HG03196 (cell line): ENCODE measurements at regions not wholly inside any gene's neighbourhood (a gene's known extent, or its start where the extent isn't known, plus 50 kb on each side); places are given as distances from the start of the nearest gene placed in this dataset.
"Not testable (repeated sequence)": the region's sequence is repeated elsewhere in the genome, so short reads cannot be mapped to it uniquely, and the experiment has no call there.

Source experiments
- ATAC-seq: cut with Tn5 transposase; IDR thresholded peaks from one replicate; pipeline ENCODE4 v1.9.1; 2021; ENCODE audit not compliant: unreplicated experiment

GRCh38 chr4:97027728-97028410, 1115.4 kb downstream of the STPG2 start:
- no peak for ATAC-seq

- ATAC-seq, result no peak
Observed at GRCh38 chr4:97028785-97029184, 1114.5 kb downstream of the STPG2 start.

GRCh38 chr4:97037411-97038145, 1105.7 kb downstream of the STPG2 start:
- not testable (repeated sequence) for ATAC-seq

- no peak for ATAC-seq
Observed at GRCh38 chr4:97038146-97038516, 1105.1 kb downstream of the STPG2 start.

DNA sequence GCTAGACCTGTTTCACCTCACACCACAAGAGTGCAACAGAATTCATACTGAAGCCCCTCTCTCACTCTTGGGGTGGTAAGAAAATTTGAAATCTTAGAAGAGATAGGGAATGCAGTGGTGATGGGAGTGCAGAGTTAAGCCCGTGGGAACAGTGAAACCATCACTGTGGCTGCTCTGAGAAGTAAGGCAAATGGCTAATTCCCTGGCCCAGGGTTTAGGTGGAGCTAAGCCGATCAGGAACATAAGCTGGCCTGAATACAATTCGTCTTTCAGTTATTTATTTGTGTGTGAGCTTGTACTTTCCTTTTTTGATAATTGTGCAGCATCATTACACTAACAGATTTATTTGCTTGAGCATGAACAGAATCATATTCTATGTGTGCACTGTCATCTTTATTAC, 1070.6 kb downstream of the STPG2 start:
- ATAC-seq, result no peak

DNA sequence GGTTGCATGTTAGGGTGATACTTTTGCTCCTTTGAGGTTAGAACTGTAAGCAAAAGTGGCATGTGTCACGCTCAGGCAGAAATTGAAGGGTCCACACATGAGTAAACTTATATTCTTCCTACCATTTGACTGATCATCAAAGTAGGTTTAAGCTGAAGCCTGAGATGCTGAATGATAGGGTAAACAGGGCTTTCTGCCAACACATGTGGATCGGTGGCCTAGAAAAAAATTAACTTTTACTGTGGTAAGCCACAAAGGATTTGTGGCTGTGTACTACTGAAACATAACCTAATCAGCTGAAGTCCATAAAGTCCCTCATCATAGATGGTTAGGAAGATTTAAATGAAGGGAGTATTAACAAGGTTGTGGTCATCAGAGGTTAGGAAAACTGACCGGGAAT, 1070.1 kb downstream of the STPG2 start:
- ATAC-seq, result no peak

GRCh38 chr4:97074531-97074930, 1068.7 kb downstream of the STPG2 start:
- no peak for ATAC-seq

- no peak for ATAC-seq
Observed at GRCh38 chr4:97081951-97082350, 1061.3 kb downstream of the STPG2 start.

GRCh38 chr4:97097036-97097435, 1046.2 kb downstream of the STPG2 start:
- ATAC-seq, result not testable (repeated sequence)

DNA sequence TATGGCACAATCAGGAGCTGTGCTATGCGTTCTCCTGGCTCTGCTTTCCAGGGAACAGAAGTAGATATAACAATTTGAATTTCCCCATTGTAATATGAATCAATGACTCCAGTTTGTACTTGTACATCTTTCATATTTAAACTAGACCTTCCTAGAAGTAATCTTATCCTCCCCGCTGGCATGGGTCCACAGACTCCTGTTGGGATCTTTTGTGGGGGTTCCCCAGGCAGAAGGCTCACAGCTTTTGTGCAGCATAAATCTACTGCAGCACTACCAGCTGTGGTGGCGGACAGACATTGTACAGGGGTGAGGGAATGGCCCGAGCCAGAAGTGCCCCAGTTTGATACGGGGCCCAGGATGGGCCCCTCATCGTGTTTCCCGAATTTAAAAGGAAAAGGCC, 1042.1 kb downstream of the STPG2 start:
- not testable (repeated sequence) for ATAC-seq

DNA sequence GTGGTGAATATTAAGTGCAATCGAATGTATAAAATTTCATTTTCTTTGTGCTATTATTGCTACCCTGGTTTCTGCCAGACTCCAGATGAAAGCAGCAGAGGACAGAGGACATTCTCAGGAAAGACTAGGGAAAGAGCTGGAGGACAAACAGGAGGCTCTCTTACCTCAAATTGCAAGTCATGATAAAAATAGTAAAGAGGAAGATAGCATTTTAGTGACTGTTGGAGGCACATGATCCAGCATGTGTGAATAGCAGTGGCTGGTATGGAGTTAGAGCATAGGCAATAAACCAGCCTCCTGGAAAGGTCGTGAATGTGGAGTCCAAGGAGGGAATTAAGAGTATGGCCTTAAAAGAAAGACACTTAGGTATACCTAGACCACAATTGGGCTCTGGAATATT, 1040.0 kb downstream of the STPG2 start:
- ATAC-seq, result no peak

- no peak for ATAC-seq
Observed at GRCh38 chr4:97104006-97104405, 1039.3 kb downstream of the STPG2 start.

DNA sequence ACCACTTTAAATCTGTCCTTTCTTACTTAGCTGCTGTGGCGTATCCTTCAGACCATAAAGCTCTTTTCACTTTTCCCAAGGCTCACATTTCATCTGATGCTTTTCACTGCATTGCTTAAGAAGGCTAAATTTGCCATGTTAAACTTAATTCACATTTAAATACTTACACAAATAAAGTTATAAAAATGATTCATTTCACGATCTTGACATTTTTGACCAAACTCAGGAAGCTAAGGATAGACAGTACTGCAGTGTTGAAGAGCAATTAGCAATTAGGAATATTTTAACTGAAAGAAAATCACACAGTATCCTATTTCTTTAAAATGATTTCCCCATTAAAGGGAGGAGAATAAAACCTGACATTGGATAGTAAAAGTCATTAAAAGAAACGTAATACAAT, 1038.6 kb downstream of the STPG2 start:
- ATAC-seq, result no peak

DNA sequence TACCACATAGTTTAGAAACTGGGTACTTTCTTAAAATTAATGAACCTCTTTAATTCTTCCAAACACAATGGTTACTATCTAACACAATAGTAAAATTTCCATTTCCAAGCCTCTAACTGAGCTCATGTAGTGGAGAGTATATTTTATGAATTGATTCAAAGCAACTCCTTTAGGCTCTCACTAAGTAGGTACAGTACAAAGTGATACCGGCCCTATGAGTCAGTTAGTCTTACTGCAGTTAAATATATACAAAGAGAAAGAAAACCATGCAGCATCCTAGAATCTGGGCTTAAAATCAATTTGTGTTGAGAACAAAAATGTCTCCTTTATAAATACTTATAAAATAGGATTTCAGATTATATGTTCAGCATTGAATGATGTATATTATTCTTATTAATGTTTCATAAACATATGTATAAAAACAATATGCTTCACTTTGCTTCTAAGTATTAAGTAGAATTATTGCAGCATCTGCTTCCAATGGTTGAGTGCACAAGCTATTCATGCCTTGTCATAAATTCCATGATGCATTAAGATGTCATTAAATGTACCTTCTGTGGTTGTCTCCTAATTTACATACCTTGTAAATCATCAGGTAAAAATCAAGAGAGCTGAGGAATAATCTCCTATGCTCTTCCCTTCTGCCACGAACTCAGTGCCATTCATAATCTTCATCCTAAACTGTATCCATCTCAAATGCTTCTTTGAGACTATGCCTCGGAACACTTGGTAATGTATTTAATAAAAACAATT, 1037.8 kb downstream of the STPG2 start:
- ATAC-seq, result no peak

DNA sequence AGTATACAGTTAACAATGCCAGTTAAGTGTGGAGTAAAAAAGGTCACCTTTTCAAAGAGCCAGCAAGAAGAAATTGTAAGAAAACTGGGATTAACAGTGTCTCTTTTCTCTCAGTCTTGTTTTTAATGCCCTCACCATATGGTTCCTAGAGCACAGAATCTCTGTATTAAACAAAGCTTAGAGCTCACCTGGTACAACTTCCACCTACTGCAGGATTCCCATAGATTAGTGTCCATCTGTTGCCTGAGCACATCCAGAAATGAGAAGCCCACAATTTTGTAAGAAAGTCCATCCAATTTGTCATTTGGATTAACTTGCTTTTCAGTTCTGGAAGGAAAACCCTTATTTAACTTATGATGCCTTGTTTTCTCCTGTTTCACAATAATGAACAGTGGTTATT, 1037.1 kb downstream of the STPG2 start:
- no peak for ATAC-seq

- ATAC-seq, result no peak
Observed at GRCh38 chr4:97110506-97110905, 1032.8 kb downstream of the STPG2 start.

DNA sequence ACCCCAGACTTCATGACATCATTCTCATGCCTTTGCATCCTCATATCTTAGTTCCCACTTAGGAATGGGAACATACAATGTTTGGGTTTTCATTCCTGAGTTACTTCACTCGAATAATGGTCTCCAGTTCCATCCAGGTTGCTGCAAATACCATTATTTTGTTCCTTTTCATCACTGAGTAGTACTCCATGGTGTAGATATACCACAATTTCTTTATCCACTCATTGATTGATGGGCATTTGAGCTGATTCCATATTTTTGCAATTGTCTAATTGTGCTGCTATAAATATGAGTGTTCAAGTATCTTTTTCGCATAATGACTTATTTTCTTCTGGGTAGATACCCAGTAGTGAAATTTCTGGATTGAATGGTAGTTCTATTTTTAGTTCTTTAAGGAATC, 1026.8 kb downstream of the STPG2 start:
- no peak for ATAC-seq

- no peak for ATAC-seq
Observed at GRCh38 chr4:97121493-97121892, 1021.8 kb downstream of the STPG2 start.

DNA sequence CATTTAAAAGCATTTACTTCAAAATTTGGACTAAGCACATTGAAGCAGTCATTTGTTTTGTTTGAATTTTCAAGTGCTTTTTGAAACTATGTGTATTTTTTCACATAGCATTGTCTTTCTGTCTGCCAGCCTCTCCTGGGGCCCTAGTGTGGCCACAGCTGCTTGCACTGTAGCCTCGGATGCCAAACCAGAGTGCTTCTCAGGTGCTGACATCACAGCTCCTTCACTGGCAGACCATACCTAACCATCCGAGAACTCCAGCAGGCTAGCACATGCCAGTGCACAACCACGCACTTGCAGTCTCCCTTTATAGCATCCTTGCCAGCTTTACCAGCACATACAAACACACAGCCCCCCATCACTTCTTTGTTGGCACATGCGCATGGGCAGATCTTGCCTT, 1019.7 kb downstream of the STPG2 start:
- ATAC-seq, result no peak

GRCh38 chr4:97132435-97132834, 1010.8 kb downstream of the STPG2 start:
- no peak for ATAC-seq

GRCh38 chr4:97134456-97134855, 1008.8 kb downstream of the STPG2 start:
- no peak for ATAC-seq

GRCh38 chr4:97139791-97140190, 1003.5 kb downstream of the STPG2 start:
- ATAC-seq, result no peak
